Endodermal cell (in vitro differentiated cells): ENCODE measurements at regions not wholly inside any gene's neighbourhood (a gene's known extent, or its start where the extent isn't known, plus 50 kb on each side); places are given as distances from the start of the nearest gene placed in this dataset.

ENCODE experiments used
- DNase-seq: peaks from one replicate; pipeline ENCODE4 v3.0.0-alpha.2; 2017
- H3K27ac ChIP-seq: 2 replicates; pipeline ENCODE4 v1.5.1; 2013; ENCODE audit warnings: mild to moderate bottlenecking, low read depth, low read length, moderate library complexity
- H3K27me3 ChIP-seq: 2 replicates; pipeline ENCODE4 v1.6.1; 2013; ENCODE audit warnings: mild to moderate bottlenecking, low read length, moderate library complexity; ENCODE audit not compliant: insufficient read depth, control insufficient read depth, poor library complexity, severe bottlenecking
- H3K36me3 ChIP-seq: 2 replicates; pipeline ENCODE4 v1.7.0; 2013; ENCODE audit warnings: mild to moderate bottlenecking, low read length, moderate library complexity; ENCODE audit not compliant: control insufficient read depth, insufficient read depth
- H3K4me1 ChIP-seq: one replicate; pipeline ENCODE4 v1.7.0; 2013; ENCODE audit warnings: low read length; ENCODE audit not compliant: control insufficient read depth, insufficient read depth
- H3K4me3 ChIP-seq: 2 replicates; pipeline ENCODE4 v1.5.1; 2013; ENCODE audit warnings: mild to moderate bottlenecking, low read length, moderate library complexity
- H3K9ac ChIP-seq: 2 replicates; pipeline ENCODE4 v1.6.1; 2013; ENCODE audit warnings: mild to moderate bottlenecking, low read length, moderate library complexity; ENCODE audit not compliant: poor library complexity, severe bottlenecking; ENCODE audit errors: extremely low read depth
- H3K9me3 ChIP-seq: 2 replicates; pipeline ENCODE4 v1.6.1; 2013; ENCODE audit warnings: mild to moderate bottlenecking, low read length, moderate library complexity; ENCODE audit not compliant: control insufficient read depth
- H3K27ac Mint-ChIP-seq: 2 replicates; pipeline ENCODE4 v1.8.0; 2020; ENCODE audit warnings: mixed read lengths
- H3K27me3 Mint-ChIP-seq: 2 replicates; pipeline ENCODE4 v1.8.0; 2021; ENCODE audit warnings: mild to moderate bottlenecking, mixed read lengths; ENCODE audit not compliant: insufficient read depth
- H3K36me3 Mint-ChIP-seq: 2 replicates; pipeline ENCODE4 v1.8.0; 2020; ENCODE audit warnings: low read depth, mixed read lengths
- H3K4me1 Mint-ChIP-seq: 2 replicates; pipeline ENCODE4 v1.8.0; 2020; ENCODE audit warnings: mixed read lengths
- H3K4me3 Mint-ChIP-seq: 2 replicates; pipeline ENCODE4 v1.8.0; 2020; ENCODE audit warnings: mild to moderate bottlenecking, moderate library complexity, mixed read lengths
- H3K9me3 Mint-ChIP-seq: 2 replicates; pipeline ENCODE4 v1.8.0; 2020; ENCODE audit warnings: mild to moderate bottlenecking, mixed read lengths
- CTCF ChIP-seq: fragments of 200-600 bp; sonication (generic); conservative IDR thresholded peaks from 2 replicates; pipeline ENCODE4 v1.5.0; 2021; ENCODE audit warnings: antibody characterized with exemption, mild to moderate bottlenecking
- WGBS, 2 experiments: methylation state at CpG; one replicate each; pipeline versions ENCODE4 v1.1.5 to v1.1.7; 2013; ENCODE audit warnings: missing lambda C conversion rate in 2 of 2, mixed read lengths in 1 of 2; ENCODE audit not compliant: insufficient coverage in 1 of 2, insufficient read length in 1 of 2; 5-methylcytosine and 5-hydroxymethylcytosine counted together

GRCh38 chr2:234242459-234242836, 191.9 kb downstream of the SPP2 start:
- TF ChIP-seq CTCF = no peak
- Mint-ChIP-seq H3K36me3 (no peaks in the 10 kb centered on the region), H3K4me1 (peaks cover 2% of the 10 kb centered on the region), H3K9me3 (peaks cover 23% of the 10 kb centered on the region), H3K27me3 (peaks cover 4% of the 10 kb centered on the region), H3K27ac (no peak overlapping the region), H3K4me3 (no peak overlapping the region)
- WGBS, 2 experiments = 92 to 100% methylated on average over 2 to 3 of the region's 3 CpGs
- H3K27me3 ChIP-seq = no peaks in the 10 kb centered on the region
- no peaks in the 10 kb centered on the region for H3K36me3 ChIP-seq
- no peak overlapping the region for H3K4me3 ChIP-seq
- no peaks in the 10 kb centered on the region for H3K4me1 ChIP-seq
- no peak for DNase-seq
- no peak overlapping the region for H3K27ac ChIP-seq
- peaks cover 17% of the 10 kb centered on the region for H3K9me3 ChIP-seq
- H3K9ac ChIP-seq = no peak overlapping the region

GRCh38 chr2:234241656-234242458, 191.4 kb downstream of the SPP2 start:
- H3K4me3 Mint-ChIP-seq = no peak overlapping the region

DNA sequence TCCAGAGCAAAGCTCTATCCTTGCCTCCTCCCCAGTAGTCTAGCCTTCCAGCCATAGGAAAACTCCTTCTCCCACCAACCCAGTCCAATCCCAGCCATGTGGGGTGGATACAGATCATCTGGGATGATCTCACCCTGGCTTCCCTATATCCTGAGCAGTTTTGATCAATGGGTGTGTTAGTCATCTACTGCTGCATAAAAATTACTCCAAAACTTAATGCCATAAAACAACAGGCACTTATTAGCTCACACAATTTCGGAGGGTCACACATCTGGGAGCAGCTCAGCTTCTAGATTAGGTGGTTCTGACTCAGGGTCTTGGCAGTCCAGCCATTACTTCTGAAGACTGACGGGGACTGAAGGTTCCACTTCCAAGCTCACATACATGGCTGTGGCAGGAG, 190.4 kb downstream of the SPP2 start:
- TF ChIP-seq CTCF = no peak
- DNase-seq = no peak
- Histone ChIP-seq H3K9ac (no peak overlapping the region), H3K4me3 (no peak overlapping the region), H3K27ac (no peak overlapping the region), H3K27me3 (no peaks in the 10 kb centered on the region), H3K4me1 (no peaks in the 10 kb centered on the region), H3K9me3 (peaks cover 18% of the 10 kb centered on the region), H3K36me3 (no peaks in the 10 kb centered on the region)
- Mint-ChIP-seq H3K27ac (no peak overlapping the region), H3K36me3 (no peaks in the 10 kb centered on the region), H3K27me3 (peaks cover 4% of the 10 kb centered on the region), H3K4me1 (peaks cover 2% of the 10 kb centered on the region), H3K4me3 (no peak overlapping the region), H3K9me3 (peaks cover 13% of the 10 kb centered on the region)
- 90 to 91% methylated on average over 2 of the region's 2 CpGs for WGBS, 2 experiments

More at GRCh38 chr2:234241656-234242458, 191.4 kb downstream of the SPP2 start:
- Mint-ChIP-seq H3K36me3 (no peaks in the 10 kb centered on the region), H3K4me1 (peaks cover 2% of the 10 kb centered on the region), H3K27ac (no peak overlapping the region), H3K9me3 (peaks cover 17% of the 10 kb centered on the region), H3K27me3 (peaks cover 4% of the 10 kb centered on the region)
- WGBS, 2 experiments = 90 to 100% methylated on average over 2 to 12 of the region's 13 CpGs
- H3K36me3 ChIP-seq = no peaks in the 10 kb centered on the region
- H3K4me1 ChIP-seq = no peaks in the 10 kb centered on the region
- no peak overlapping the region for H3K27ac ChIP-seq
- H3K9ac ChIP-seq = no peak overlapping the region
- DNase-seq = no peak
- H3K9me3 ChIP-seq = peaks cover 12% of the 10 kb centered on the region
- H3K4me3 ChIP-seq = no peak overlapping the region
- no peaks in the 10 kb centered on the region for H3K27me3 ChIP-seq
- TF ChIP-seq CTCF = no peak
